ENCODE measurements at regions not wholly inside any gene's neighbourhood (a gene's known extent, or its start where the extent isn't known, plus 50 kb on each side); places are given as distances from the start of the nearest gene placed in this dataset.

GRCh38 chr13:53907891-53908290 is 879.3 kb downstream of the OLFM4 start:
- no peak for DNase-seq

DNA sequence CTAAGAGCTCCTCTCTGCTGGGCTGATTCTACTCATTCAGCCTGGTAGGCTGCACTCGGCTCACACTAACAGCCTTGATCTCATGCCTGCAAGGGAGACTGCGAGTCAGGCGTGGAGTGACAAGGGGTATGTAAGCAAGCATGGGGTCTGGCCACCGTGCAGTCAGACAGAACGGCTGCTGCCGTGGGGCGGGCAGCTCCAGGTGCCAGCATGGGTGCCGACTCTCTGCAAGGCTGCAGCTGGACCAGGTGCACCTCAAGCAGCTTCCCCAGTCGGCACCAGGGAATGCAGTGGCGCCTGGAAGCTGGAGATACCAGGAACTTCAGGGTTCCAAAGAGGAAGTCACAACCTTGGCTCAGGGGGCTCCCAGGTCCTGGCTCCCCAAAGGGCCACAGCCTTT is 892.3 kb downstream of the OLFM4 start:
- no peak for DNase-seq

DNA sequence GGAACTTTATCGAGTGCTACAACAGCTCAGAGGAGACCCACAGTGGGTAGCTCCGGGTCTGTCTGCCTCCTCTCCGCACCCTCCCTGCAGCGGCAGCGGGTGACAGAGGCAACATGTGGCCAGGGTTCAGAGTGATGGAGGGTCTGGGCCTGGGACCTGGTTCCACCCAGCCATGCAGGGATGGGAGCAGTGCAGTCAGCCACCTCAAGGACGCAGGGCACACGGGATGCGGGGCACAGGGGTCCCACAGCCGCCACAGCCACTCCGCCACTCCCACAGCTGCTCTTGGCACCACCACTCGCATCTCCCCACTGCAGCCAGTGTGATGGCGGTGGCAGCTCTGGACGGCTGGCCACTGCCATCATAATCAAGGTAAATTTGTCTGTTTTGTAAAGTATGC is 892.9 kb downstream of the OLFM4 start:
- no peak for DNase-seq

DNA sequence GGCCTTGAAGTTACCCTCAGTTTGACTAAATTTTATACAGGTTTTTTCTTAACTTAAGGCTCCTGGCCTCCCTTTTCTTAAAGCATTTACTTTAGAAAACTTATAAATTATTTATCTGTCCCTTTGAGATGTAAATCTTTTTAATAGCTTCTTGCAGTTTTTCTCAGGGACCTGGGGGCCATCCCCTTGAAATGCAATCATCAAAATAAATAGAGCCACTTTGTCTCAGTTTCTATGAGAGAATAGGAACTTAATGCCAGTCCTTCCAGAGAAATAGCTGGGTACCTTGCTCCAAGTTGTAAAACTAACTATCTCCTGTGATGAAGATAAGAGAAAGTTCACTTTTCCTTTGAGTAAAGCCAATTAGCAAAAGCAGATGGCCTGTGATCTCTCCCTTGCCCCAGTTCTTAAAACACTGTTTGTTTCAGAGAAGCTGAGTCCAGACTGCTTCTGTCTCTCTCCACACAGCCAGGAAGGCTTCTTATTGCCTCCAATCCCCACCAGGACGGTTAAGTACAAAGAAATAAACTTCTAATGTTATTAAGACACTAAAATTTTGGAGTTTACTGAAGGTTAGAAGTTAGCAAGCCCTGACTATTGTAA is 913.1 kb downstream of the OLFM4 start:
- DNase-seq = no peak

DNA sequence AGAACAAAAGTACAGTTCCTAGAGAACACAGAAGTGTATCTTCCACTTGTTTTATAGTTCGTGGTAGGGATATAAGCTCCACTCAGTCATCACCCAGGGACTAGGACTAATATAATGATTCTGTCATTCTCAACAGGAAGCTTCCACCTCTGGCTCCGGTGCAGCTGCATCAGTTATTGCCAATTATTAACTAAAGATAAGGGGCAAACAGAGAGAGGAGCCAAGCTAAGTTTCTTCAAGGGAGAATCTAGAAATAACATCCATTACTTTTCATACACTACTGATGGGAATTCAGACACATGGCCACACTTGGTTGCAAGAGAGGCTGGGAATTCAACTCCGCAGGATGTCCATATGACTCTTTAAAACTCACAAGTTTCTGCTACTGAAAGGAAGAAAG is 917.9 kb downstream of the OLFM4 start:
- DNase-seq = no peak

GRCh38 chr13:53953183-53953582 is 924.6 kb downstream of the OLFM4 start:
- DNase-seq = peak; percentile 28
